ENCODE measurements at regions not wholly inside any gene's neighbourhood (a gene's known extent, or its start where the extent isn't known, plus 50 kb on each side); places are given as distances from the start of the nearest gene placed in this dataset.

DNA sequence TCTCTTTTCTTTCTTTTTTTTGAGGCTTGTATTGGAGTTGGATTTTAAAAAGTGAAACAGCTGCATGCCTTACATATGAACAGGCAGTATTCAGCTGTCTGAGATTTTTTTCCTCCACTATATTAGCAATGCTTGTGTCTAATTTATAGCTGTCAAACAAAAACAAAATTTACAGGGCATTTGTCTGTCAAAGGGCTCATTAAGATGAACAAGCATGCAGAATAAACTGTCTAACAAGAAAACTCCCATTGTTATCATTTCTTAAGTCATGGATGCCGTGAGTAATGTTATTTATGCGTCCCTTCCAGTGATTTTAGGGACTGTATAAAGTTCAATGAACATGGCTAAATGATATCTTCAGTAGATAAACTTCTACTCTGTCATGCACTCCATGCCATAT lies 674.7 kb downstream of the PLCL1 start:
- no peak for DNase-seq

DNA sequence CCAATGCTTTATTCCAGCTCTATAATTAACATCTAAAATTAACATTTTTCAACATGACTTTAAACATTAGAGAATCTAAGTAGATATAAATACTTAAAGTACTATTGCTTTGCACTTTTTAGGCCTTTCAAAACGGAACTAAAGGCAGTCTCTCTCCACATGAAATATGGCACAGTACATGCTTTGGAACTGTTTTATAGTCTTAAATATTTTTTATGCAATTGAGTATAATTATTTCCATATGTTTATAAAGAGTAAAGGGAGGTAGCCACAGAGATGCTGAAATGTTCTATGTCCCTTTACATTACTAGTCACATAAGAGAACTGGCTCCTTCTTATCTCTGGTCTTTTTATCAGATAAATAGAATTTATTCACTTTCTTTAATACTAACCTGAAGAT lies 674.0 kb downstream of the PLCL1 start:
- no peak for DNase-seq

DNA sequence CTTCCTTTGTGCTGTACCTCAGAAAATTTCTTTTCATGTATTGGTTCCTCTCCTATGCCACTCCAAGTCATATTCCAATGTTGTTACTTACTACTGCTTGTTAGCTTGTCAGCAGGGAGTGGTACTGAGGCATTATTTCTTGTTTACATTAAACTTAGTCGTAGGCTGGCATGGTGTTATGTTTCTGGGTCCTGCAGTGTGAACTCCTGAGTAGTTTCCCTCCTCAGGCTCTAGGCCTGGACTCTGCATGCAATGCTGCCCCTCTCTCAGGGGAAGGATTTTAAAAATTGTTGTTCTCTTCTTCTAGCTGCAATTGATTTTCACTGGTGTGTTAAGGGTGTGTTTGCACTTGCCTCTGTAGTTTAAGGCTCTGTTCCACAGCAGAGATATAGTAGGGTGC lies 671.6 kb downstream of the PLCL1 start:
- no peak for DNase-seq

DNA sequence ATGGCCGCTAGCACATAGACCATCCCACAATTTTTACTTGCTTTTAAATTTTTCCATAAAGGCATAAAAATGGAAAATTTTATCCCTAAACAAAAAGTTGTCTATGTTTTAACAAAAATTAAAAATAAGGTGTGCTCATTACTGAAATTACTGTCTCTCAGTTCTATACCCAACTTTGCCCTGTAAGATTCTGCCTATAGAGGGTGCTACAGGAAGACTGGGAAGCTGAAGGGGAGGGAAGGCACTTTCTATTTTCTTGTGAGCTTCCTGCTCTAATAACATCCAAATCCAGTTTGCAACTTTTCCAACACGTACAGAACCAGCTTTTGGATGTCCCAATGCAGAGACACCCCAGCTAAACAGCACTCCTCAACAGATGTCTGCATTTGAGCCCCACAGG lies 666.9 kb downstream of the PLCL1 start:
- DNase-seq: no peak

DNA sequence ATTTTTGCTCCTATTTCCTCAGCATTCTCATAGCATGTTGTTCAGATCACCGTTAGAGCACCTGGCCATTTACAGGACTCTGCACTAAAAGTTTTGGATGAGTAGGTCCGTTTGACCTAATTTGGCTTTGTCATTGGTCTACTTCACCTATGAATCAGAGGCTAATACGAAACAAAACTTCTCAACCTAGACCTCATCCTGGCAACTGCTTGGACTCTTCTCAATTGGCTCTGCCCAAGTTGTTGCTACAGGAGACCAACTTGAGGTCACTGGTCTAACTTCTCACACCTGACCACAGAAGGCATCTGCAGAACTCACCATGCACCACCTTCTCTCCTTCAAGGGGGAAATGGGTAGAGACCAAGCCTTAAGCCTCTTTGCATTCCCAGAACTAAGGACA lies 663.7 kb downstream of the PLCL1 start:
- DNase-seq: no peak

DNA sequence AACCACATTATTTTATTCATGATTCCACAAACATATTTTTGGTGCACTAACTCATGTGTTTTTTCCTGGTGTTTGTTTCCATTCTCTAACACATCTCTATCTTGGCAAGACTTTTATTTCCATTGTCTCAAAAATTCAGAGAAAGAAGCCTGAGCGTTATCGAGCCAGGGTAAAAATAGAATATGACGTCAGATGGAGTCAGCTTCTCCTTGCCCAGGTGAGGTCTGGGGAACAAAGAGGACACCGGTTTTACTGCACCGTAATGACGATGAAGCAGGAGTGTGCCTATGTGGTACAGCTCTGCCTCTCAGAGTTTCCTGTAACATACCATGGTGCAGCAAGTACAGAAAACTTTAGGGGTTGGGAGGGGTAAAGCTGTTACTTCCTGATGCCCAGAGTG lies 661.6 kb downstream of the PLCL1 start:
- no peak for DNase-seq

DNA sequence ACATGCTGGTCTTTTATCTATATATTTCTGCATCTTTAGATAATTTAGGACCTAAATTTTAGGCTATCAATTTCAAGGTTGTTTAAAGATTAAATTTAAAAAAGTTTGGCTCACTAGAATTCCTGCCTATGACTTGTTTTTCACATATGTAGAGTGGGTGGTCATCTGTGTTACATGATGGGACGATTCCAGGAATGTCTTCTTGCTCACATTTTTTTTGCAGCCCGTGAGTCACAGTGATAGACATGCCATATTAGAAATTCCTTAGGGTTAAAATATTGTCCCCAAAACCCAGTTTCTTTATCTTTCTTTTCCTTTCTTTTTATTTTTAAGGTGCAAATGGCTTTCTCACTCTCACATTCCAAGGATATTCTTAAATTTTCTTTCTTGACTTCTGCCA lies 652.0 kb downstream of the PLCL1 start:
- no peak for DNase-seq

DNA sequence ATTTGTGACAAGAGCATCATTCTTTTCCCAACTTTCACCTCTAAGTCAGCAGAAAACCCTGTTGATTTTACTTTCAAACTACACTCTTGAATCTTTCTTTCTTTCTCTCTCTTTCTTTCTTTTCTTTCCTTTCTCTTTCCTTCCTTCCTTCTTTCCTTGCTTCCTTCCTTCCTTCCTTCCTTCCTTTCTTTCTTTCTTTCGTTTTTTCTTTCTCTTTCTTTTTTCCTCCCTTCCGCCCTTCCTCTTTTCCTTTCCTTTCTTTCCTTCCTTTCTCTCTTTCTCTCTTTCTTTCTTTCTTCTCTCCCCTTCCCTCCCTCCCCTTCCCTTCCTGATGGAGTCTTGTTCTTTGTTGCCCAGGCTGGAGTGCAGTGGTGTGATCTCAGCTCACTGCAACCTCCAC lies 649.5 kb downstream of the PLCL1 start:
- no peak for DNase-seq

DNA sequence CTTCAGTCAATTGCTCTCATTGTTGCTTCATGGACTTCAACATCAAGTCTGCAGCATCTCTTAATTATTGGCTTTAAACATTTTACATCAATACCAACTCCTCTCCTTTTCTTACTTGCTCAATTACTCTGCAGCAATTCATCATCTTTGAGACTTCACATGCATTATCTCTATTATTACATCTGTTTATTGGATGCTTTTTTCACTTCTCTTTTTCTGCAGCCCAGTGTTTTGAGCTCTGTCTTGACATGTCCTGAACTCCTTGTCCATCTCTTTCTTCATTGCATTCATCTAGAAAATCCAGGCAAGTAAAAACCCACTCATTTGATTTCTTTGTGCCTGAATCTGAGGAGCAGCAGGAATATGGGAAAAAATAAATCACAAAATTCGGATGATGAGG lies 647.9 kb downstream of the PLCL1 start:
- DNase-seq: no peak

DNA sequence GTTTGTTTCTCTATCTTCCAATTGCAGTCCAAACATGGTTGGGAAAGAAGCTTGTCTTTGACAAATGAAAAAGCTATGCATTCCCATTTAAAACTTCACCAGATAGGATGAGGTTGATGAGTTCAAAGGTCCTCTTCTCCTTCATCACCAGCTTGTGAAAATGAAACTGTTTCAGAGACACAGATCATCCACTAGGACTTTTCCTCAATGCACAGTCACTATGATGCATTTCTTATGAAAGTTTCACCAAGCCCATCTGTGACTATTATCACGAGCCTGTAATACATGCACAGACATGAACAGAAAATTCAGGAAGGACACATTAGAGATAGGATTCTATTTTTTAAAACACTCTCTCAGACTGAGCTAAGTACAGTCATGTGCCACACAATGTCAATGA lies 644.4 kb downstream of the PLCL1 start:
- no peak for DNase-seq

DNA sequence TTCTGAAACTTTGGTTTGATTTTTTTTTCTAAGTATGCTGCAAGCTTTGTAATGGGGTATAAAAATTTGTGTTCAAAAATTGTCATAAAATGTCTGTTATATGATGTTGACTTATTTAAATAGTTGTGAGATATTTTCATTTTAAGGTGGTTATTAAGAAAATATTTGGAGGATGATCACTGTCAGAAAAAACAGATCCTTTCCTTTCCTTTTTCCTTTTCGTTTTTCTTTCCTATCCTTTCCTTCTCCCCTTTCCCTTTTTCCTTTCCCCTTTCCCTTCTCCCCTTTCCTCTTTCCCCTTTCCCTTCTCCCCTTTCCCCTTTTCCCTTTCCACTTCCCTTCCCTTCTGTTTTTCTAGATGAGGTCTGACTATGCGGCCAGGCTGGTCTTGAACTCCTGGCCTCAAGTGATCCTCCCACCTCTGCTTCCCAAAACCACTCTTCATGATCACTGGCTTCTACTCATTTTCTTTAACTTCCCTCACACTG lies 640.5 kb downstream of the PLCL1 start:
- no peak for DNase-seq

DNA sequence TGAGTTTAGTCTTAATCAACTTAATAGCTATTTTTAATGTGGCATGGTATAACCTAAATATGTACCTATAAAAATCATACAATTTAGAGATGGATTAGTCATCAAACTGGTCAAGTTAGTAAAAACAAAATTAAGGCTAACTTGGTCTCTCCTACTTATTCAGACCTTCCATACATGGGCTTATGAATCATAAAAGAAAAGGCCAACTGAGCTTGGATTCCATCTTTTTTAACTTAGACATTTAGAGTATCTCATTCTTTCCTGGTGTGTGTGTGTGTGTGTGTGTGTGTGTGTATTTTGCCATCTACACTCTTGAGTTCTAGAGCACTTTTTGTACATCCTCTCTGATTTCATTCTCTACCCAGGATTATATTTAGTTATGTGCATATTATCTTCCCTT lies 637.5 kb downstream of the PLCL1 start:
- DNase-seq: no peak

DNA sequence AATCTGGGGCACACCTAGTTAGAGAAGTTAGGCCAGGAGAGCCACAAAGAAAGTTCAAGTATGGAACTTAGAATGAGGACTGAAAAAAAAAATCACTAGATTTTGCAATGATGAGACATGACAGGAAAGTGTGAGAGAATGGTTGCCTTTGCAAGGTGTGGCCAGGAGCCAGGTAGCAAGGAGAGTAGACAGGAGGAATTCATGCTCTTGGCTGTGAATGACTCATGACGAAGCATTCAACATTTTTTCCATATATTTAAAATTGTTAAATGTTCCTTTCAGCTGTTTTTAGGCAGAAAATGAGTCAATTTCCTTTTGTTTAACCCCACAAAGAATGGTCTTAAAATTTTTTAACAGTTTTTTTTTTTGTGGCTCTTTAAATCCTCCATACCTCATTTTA lies 636.9 kb downstream of the PLCL1 start:
- DNase-seq: no peak

DNA sequence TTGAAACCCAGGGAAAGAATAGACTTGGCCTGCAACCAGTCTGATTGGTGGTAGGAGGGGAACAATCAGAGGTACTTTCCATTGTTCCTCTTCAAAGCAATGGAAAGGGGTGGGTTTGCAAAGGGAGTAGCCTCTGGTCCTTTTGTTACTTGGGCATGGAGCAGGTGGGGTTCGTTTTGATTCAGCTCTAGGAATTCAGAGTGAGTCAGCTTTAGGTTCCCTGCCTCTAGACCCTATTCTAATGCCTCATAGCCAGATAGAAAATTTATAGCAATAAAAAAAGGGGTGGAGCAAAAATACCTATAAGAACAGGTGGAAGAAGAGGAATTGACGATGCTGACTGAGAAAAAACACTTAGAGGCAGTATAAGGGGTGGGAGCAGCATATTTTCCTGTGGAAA lies 636.4 kb downstream of the PLCL1 start:
- DNase-seq: no peak

DNA sequence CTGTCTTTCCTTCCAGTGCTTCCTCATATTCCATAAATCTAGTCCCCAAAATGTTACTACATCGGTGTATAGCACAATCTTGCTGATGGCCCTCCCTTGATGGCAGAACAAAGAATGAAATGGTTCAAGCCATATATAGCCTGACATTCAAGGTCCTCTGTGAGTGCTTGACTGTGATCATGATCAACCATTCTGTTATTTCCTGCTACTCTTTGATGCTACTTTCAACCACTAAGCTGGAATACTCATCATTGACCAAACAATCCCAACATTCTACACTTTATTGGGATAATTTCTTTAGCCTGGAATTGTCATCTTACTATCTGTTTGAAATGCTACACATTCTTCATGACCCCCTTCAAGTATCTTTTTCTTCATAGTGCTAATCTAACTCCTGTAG lies 633.9 kb downstream of the PLCL1 start:
- DNase-seq: no peak

DNA sequence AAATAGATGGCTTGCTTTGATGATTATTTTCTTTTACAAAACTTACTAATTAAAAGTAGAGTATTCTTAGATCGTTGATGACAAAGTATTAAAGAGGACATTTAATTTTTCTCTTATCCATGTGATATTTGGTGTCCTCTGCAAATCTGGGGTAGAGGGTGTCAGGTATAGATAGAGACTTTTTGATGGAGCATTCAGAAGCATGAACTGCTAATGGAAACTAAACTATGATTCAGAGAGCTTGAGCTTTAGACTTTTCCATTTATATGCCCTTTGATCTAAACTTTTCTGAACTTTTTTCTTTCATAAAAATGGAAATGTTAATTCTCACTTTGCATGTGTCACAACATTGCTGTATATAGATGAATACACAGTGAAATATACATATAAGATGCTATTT lies 619.7 kb downstream of the PLCL1 start:
- DNase-seq: no peak

DNA sequence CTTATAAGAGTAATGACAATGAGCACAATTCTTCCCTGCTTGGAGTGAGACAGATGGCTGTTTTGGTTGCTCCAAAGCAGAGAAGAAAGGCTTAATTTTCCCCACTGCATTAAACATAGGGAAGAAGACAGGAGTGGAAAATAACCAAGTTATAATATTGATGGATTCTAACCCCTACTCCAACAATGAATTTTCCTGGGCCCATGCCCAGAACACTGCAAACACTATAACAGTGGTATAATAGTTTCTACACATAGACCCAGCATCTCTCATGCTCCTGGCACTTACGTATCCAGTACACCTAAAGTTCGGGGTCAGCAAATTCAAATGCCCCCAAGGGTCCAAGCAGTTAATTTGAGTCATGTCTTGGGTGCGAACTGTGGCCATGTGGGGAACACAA lies 613.4 kb downstream of the PLCL1 start:
- DNase-seq: no peak

DNA sequence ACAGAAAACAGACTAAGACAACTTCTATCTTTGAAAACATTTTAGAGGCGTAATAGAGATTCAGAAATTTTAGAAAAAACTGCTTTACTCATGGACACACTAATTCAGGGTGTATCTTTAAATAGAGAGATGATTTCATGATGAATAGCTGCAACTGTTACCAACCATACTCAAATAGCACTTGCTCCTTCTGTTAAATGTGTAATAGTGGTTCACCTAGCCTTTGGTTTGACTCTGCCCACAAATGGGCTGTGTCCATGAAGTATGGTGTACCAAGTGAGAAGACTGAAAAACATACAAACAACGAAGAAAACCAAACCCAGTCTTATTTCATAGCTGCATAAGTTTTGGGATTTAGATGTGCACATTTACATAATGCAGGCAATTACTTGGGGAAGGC lies 610.6 kb downstream of the PLCL1 start:
- DNase-seq: no peak

DNA sequence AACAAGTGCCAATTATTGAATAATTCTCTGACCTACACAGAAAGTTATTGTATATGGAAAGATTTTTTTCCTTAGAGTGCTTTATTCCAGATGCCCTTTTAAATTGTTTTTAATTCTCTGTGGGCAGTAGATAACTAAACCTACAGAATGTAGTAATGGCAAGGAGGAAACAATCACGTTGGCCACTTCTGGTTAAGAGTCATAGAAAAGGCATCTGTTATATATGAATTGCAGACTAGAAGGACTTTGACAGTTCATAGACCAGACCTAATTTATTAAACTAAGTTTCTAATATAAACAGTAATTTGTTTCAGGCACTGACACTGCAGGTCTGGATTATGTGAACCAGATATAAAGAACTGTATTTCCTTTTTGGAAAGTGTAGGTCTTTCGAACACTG lies 607.5 kb downstream of the PLCL1 start:
- DNase-seq: no peak

DNA sequence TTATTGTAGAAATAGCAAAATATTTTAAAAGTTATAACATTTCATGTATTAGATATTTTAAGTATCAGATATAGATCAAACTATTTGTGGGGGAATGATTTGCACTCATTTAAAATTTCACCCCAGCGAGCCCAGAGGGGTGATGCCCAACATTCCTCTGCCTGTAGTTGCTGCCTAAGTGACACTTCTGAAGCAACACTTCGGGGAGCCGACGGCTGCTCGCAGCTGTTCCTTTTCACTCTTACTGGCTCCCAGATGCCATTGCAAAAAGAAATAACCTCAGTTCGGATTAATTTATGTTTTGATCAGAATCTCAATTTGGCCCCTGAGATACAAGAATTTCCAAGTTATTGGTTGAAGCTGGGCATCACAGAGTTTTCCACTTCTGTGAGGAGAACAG lies 603.8 kb downstream of the PLCL1 start:
- no peak for DNase-seq

DNA sequence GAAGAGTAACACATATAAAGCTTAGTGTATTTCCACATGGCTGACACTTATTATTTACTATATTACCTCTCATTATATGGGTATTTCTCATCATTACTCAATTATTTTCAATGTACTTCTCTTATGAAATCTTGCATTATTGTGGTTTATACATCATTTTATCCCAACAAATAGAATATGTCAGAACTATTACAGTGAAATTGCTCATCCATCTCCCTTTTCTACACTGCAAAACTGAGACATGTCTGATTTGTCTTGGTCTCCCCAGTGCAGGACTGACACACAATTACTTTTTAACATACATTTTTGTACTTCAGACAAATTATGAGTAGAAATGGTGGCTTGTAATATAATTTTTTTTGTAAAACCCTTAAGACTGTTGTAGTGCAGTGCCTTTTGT lies 600.9 kb downstream of the PLCL1 start:
- no peak for DNase-seq

DNA sequence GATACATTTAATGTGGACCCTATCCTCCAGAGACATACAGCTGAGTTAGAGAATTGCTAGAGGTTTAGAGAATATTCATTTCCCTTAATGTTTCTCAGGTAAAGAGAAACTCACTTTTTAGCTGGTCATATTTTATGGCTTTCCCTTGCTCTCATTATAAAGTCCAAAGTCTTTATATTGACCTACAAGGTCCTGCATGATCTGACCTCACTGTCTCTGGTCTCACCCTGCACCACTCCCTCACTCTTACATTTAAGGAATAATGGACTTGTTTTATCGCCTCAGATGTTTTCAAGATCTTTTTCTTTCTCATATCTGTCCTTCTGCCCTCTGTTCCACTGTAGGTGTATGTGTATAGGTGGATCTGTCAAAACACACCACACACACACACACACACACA lies 597.3 kb downstream of the PLCL1 start:
- DNase-seq: no peak

DNA sequence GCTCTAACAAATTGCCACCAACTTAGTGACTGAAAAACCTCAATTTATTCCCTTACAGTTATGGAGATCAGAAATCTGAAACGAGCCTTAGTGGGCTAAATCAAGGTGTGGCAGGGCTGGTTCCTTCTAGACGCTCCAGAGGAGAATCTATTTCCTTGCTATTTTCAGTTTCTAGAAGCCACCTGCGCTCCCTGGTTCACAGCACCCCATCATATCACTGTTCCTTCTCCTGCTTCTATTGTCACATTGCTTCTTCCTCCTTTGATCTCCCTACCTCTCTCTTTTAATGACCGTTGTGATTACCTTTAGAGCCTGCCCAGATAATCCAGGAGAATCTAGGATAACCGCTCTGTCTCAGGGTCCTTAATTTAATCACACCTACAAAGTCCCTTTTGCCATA lies 596.6 kb downstream of the PLCL1 start:
- DNase-seq: no peak

DNA sequence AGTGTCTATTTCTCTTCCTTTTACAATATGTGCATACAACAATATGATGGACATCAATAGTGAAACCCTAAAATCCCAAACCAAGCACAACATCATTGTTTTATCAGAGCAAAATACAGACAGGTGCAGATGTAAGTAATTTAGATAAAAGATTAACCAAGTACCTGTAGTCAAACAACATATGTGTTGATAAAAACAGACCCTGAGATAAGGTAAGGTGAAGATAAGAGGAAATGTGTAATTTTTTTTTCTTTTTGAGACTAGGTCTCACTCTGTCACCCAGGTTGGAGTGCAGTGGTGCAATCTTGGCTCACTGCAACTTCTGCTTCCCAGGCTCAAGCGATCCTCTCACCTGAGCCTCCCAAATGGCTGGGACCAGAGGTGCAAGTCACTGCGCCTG lies 589.8 kb downstream of the PLCL1 start:
- DNase-seq: no peak

DNA sequence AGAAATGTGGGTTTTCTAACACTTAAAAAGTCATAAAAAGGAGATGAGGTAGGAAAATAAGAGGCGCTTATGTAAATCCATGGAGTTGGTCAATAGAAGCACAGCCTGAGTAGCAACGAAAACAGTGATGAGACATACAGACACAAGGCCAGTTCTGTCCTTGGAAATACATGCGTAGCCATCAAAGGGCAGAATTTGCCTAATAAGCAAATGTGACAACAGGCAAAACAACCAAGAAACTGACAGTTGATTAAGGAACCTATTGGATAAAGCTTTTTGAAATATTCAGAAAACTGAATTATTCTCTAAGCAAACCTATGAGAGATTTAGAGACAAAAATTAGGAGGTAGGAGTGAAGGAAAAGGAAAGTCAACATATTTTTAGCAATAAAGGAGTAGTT lies 586.3 kb downstream of the PLCL1 start:
- DNase-seq: no peak

DNA sequence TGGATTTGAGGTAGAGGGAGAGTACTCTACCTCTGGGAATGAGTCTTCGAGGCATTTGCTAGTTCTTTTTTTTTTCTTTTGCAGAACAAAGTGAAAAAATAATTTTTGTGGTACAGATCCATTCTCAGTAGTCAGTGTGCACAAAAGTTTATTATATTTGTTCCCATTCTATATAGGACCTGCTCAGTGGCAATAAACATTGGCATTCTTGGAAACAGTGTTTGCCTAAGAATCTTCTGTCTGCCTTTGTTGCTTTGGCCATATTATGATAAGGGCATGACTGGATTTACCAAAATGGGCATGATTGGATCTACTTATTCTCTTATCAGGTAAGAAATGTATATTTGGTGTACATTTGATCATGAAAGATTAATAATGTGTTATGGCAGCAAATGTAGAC lies 583.3 kb downstream of the PLCL1 start:
- no peak for DNase-seq
